CD14-positive monocyte (primary cell): ENCODE measurements at regions not wholly inside any gene's neighbourhood (a gene's known extent, or its start where the extent isn't known, plus 50 kb on each side); places are given as distances from the start of the nearest gene placed in this dataset.

Experiments
- DNase-seq, 3 donors: peaks; one replicate each; pipeline ENCODE4 v3.0.0-alpha.2; 2011 to 2022
- H2AFZ ChIP-seq: 2 replicates; pipeline ENCODE4 v1.6.0; 2012; ENCODE audit warnings: mild to moderate bottlenecking, low read depth, low read length, inconsistent platforms; ENCODE audit not compliant: insufficient read depth, poor library complexity, severe bottlenecking
- H3K27ac ChIP-seq, 2 donors: 1 replicate in 1 of 2; 2 replicates in 1 of 2; pipeline ENCODE4 v1.5.1; 2012 to 2013; ENCODE audit warnings: low read length in 2 of 2, control low read depth in 1 of 2, inconsistent platforms in 1 of 2, low read depth in 1 of 2, mild to moderate bottlenecking in 1 of 2
- H3K27me3 ChIP-seq, 2 donors: one replicate each; pipeline versions ENCODE4 v1.6.0 to v1.6.1; 2011 to 2013; ENCODE audit warnings: low read length in 2 of 2; ENCODE audit not compliant: control insufficient read depth in 2 of 2, insufficient read depth in 2 of 2
- H3K36me3 ChIP-seq, 2 donors: replicated peaks in 1 of 2; 1 replicate in 1 of 2; 2 replicates in 1 of 2; pipeline versions ENCODE4 v1.5.1 to v1.6.1; 2012 to 2013; ENCODE audit warnings: low read length in 2 of 2, control low read depth in 1 of 2, inconsistent platforms in 1 of 2, mild to moderate bottlenecking in 1 of 2; ENCODE audit not compliant: insufficient read depth in 2 of 2, control insufficient read depth in 1 of 2
- H3K4me1 ChIP-seq, 2 donors: 1 replicate in 1 of 2; 2 replicates in 1 of 2; pipeline versions ENCODE4 v1.5.1 to v1.6.1; 2012 to 2013; ENCODE audit warnings: low read length in 2 of 2, control low read depth in 1 of 2, inconsistent platforms in 1 of 2, mild to moderate bottlenecking in 1 of 2, moderate library complexity in 1 of 2; ENCODE audit not compliant: insufficient read depth in 2 of 2, control insufficient read depth in 1 of 2
- H3K4me2 ChIP-seq: replicated peaks from 2 replicates; pipeline ENCODE3; 2012; ENCODE audit warnings: low read length, moderate library complexity, mild to moderate bottlenecking; ENCODE audit not compliant: poor library complexity, severe bottlenecking; ENCODE audit errors: extremely low read depth
- H3K4me3 ChIP-seq, 3 experiments: fragments of 200-600 bp in 1 of 3; sonication (generic) in 1 of 3; replicated peaks in 1 of 3; 1 replicate in 2 of 3; 2 replicates in 1 of 3; pipeline ENCODE4 v1.5.1; 2011 to 2013; ENCODE audit warnings: low read length in 3 of 3, mild to moderate bottlenecking in 3 of 3, control low read depth in 2 of 3, low read depth in 2 of 3, inconsistent platforms in 1 of 3, moderate library complexity in 1 of 3
- H3K79me2 ChIP-seq: 2 replicates; pipeline ENCODE4 v1.6.0; 2012; ENCODE audit warnings: mild to moderate bottlenecking, control low read depth, inconsistent platforms, low read length, moderate library complexity; ENCODE audit not compliant: insufficient read depth
- H3K9ac ChIP-seq: 2 replicates; pipeline ENCODE4 v1.6.0; 2017; ENCODE audit warnings: low read length, mild to moderate bottlenecking; ENCODE audit not compliant: insufficient read depth, poor library complexity, severe bottlenecking
- H3K9me3 ChIP-seq, 2 donors: replicated peaks in 1 of 2; 1 replicate in 1 of 2; 2 replicates in 1 of 2; pipeline versions ENCODE4 v1.5.1 to v1.6.1; 2012 to 2013; ENCODE audit warnings: low read length in 2 of 2, control low read depth in 1 of 2; ENCODE audit not compliant: control insufficient read depth in 1 of 2, insufficient read depth in 1 of 2
- H4K20me1 ChIP-seq: 2 replicates; pipeline ENCODE4 v1.6.0; 2012; ENCODE audit warnings: mild to moderate bottlenecking, low read length, control low read depth, moderate library complexity; ENCODE audit not compliant: insufficient read depth
- H3K27ac Mint-ChIP-seq, 7 donors: one replicate each; pipeline ENCODE4 v1.8.0; 2020; ENCODE audit warnings: mild to moderate bottlenecking in 7 of 7, mixed read lengths in 7 of 7, moderate library complexity in 6 of 7, inconsistent platforms in 2 of 7
- H3K27me3 Mint-ChIP-seq, 3 donors: one replicate each; pipeline ENCODE4 v1.8.0; 2021 to 2022; ENCODE audit warnings: low read depth in 3 of 3, mild to moderate bottlenecking in 3 of 3, mixed read lengths in 3 of 3, moderate library complexity in 3 of 3, inconsistent platforms in 1 of 3
- H3K36me3 Mint-ChIP-seq, 2 donors: one replicate each; pipeline ENCODE4 v1.8.0; 2020; ENCODE audit warnings: mixed read lengths in 2 of 2, inconsistent platforms in 1 of 2, mild to moderate bottlenecking in 1 of 2
- H3K4me1 Mint-ChIP-seq: one replicate; pipeline ENCODE4 v1.8.0; 2020; ENCODE audit warnings: mild to moderate bottlenecking, mixed read lengths
- H3K4me3 Mint-ChIP-seq, 2 donors: one replicate each; pipeline ENCODE4 v1.8.0; 2020; ENCODE audit warnings: mild to moderate bottlenecking in 2 of 2, mixed read lengths in 2 of 2, moderate library complexity in 1 of 2
- H3K9me3 Mint-ChIP-seq, 7 donors: one replicate each; pipeline ENCODE4 v1.8.0; 2020 to 2022; ENCODE audit warnings: mixed read lengths in 7 of 7, mild to moderate bottlenecking in 6 of 7, moderate library complexity in 6 of 7, inconsistent platforms in 2 of 7
- CTCF ChIP-seq: fragments of 200-600 bp; IDR thresholded peaks from one replicate; pipeline ENCODE4 v1.8.0; 2022; ENCODE audit warnings: antibody characterized with exemption, mild to moderate bottlenecking
- WGBS: methylation state at CpG from one replicate; pipeline ENCODE4 v1.1.5; 2013; ENCODE audit warnings: missing lambda C conversion rate; ENCODE audit not compliant: insufficient coverage; 5-methylcytosine and 5-hydroxymethylcytosine counted together
- intact Hi-C, 2 donors: fragments of 100-400 bp; cut with micrococcal nuclease; formaldehyde crosslinking; loops; one replicate each; pipeline versions ENCODE4 v1.15.0 to v1.15.1; 2023

- DNase-seq = no peak
- Mint-ChIP-seq H3K27ac (no peak overlapping the region), H3K4me1 (peaks cover 3% of the 10 kb centered on the region), H3K36me3 (no peaks in the 10 kb centered on the region), H3K9me3 (no peaks in the 10 kb centered on the region), H3K4me3 (no peak overlapping the region), H3K27me3 (peaks cover 0 to 4% (median 3%) of the 10 kb centered on the region in 3 donors)
- intact Hi-C loops = no loop called here
- Histone ChIP-seq H3K4me3 (no peak overlapping the region), H4K20me1 (no peaks in the 10 kb centered on the region), H3K27me3 (no peaks in the 10 kb centered on the region), H3K9me3 (no peaks in the 10 kb centered on the region), H3K4me1 (no peaks in the 10 kb centered on the region), H3K4me2 (no peak overlapping the region), H3K79me2 (no peaks in the 10 kb centered on the region), H3K27ac (no peak overlapping the region), H2AFZ (no peak overlapping the region), H3K36me3 (no peaks in the 10 kb centered on the region), H3K9ac (no peak overlapping the region)
- WGBS = no CpG with 5 or more reads among the region's 1 CpG
- TF ChIP-seq CTCF = no peak
Measured at GRCh38 chr5:74161170-74161569, 479.4 kb downstream of the ENC1 start.

GRCh38 chr5:74156728-74157383 is 483.7 kb downstream of the ENC1 start:
- H3K9me3 Mint-ChIP-seq = no peaks in the 10 kb centered on the region
- Histone ChIP-seq H3K36me3 (no peaks in the 10 kb centered on the region), H3K79me2 (no peaks in the 10 kb centered on the region), H3K4me1 (no peaks in the 10 kb centered on the region), H3K27me3 (no peaks in the 10 kb centered on the region), H3K4me3 (no peak overlapping the region), H3K4me2 (no peak overlapping the region), H2AFZ (no peak overlapping the region), H4K20me1 (no peaks in the 10 kb centered on the region), H3K9me3 (no peaks in the 10 kb centered on the region), H3K9ac (no peak overlapping the region), H3K27ac (no peak overlapping the region)
- H3K27me3 Mint-ChIP-seq = peaks cover 2 to 4% (median 3%) of the 10 kb centered on the region in 3 donors
- H3K36me3 Mint-ChIP-seq = no peaks in the 10 kb centered on the region
- no peak for DNase-seq
- no peak overlapping the region for H3K4me3 Mint-ChIP-seq
- H3K27ac Mint-ChIP-seq = peak overlapping the region in 1 of 7 donors; percentile 22
- H3K4me1 Mint-ChIP-seq = no peaks in the 10 kb centered on the region
- no peak for TF ChIP-seq CTCF
- intact Hi-C loops = no loop called here
- WGBS = 92% methylated on average over 2 of the region's 3 CpGs
